ENCODE measurements at regions not wholly inside any gene's neighbourhood (a gene's known extent, or its start where the extent isn't known, plus 50 kb on each side); places are given as distances from the start of the nearest gene placed in this dataset.

DNA sequence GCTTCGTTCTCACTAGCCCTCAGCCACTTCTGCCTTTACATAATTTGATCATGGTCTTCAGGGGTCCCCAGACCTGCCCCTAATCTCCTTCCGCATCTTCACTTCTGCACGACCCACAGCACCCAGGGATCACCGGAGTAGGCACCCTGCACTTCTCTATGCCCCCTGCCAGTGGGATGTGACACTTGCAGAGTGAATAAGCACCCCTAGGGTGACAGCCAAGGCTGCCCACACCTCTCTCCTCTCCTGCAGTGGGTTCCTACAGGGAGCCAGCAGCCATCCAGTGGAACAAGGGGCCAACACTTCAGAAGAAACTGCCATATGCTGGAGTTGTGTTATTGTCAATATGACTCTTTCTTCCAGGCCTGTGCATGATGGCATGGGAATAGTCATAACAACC lies 58.0 kb upstream of the CTPS1 start:
- TF ChIP-seq, protein P1, sequence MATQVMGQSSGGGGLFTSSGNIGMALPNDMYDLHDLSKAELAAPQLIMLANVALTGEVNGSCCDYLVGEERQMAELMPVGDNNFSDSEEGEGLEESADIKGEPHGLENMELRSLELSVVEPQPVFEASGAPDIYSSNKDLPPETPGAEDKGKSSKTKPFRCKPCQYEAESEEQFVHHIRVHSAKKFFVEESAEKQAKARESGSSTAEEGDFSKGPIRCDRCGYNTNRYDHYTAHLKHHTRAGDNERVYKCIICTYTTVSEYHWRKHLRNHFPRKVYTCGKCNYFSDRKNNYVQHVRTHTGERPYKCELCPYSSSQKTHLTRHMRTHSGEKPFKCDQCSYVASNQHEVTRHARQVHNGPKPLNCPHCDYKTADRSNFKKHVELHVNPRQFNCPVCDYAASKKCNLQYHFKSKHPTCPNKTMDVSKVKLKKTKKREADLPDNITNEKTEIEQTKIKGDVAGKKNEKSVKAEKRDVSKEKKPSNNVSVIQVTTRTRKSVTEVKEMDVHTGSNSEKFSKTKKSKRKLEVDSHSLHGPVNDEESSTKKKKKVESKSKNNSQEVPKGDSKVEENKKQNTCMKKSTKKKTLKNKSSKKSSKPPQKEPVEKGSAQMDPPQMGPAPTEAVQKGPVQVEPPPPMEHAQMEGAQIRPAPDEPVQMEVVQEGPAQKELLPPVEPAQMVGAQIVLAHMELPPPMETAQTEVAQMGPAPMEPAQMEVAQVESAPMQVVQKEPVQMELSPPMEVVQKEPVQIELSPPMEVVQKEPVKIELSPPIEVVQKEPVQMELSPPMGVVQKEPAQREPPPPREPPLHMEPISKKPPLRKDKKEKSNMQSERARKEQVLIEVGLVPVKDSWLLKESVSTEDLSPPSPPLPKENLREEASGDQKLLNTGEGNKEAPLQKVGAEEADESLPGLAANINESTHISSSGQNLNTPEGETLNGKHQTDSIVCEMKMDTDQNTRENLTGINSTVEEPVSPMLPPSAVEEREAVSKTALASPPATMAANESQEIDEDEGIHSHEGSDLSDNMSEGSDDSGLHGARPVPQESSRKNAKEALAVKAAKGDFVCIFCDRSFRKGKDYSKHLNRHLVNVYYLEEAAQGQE (IDR thresholded peaks at IDR 0.05; ENCODE audit: low read depth), result no peak
- TF ChIP-seq FOXM1 (IDR thresholded peaks at IDR 0.05; ENCODE audit: borderline replicate concordance, low read depth) (no peak), CREB1 (IDR thresholded peaks at IDR 0.05; ENCODE audit: low read depth) (no peak), TCF12 (IDR thresholded peaks at IDR 0.05; ENCODE audit: low read depth) (no peak), RAD21 (IDR thresholded peaks at IDR 0.05; ENCODE audit: low read depth) (no peak), YY1 (IDR thresholded peaks at IDR 0.05; ENCODE audit: low read depth) (no peak), NFIC (IDR thresholded peaks at IDR 0.05) (no peak), ZBTB7A (IDR thresholded peaks at IDR 0.05; ENCODE audit: low read depth) (no peak), CEBPB (IDR thresholded peaks at IDR 0.05) (no peak)
- TF ChIP-seq, protein P2, sequence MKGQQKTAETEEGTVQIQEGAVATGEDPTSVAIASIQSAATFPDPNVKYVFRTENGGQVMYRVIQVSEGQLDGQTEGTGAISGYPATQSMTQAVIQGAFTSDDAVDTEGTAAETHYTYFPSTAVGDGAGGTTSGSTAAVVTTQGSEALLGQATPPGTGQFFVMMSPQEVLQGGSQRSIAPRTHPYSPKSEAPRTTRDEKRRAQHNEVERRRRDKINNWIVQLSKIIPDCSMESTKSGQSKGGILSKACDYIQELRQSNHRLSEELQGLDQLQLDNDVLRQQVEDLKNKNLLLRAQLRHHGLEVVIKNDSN (IDR thresholded peaks at IDR 0.05), result no peak

DNA sequence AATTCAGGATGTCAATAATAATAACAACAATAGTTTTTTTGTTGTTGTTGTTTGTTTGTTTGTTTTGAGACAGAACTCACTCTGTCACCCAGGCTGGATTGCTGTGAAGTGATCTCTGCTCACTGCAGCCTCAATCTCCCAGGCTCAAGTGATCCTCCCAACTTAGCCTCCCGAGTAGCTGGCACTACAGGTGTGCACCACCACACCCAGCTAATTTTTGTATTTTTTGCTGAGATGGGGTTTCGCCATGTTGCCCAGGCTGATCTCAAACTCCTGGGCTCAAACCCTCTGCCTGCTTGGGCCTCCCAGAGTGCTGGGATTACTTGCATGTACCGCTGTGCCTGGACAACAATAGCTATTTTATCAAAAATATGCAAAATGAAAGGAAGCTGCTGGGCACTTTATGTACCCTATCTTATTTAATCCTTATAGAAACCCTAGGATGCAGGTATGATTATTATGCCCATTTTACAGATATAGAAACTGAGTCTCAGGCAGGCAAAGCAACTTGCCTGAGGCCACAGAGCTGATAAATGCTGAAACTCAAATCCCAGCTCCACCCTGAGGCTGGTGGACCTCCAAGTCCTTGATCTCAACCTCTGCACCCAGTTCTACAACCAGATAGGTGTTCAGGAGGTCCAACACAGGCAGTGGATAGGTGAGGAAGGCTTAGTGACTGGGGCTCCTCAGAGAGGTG lies 57.4 kb upstream of the CTPS1 start:
- no peak for TF ChIP-seq RAD21 (IDR thresholded peaks at IDR 0.05; ENCODE audit: low read depth)
- TF ChIP-seq, protein P2 (IDR thresholded peaks at IDR 0.05), result no peak
- TF ChIP-seq TAF1 (IDR thresholded peaks at IDR 0.05; ENCODE audit: low read depth), result no peak
- no peak for TF ChIP-seq EGR1 (IDR thresholded peaks at IDR 0.05)
- TF ChIP-seq, protein P1 (IDR thresholded peaks at IDR 0.05; ENCODE audit: low read depth), result no peak
- TF ChIP-seq FOXM1 (IDR thresholded peaks at IDR 0.05; ENCODE audit: borderline replicate concordance, low read depth), result no peak
- TF ChIP-seq, protein P3, sequence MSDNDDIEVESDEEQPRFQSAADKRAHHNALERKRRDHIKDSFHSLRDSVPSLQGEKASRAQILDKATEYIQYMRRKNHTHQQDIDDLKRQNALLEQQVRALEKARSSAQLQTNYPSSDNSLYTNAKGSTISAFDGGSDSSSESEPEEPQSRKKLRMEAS (IDR thresholded peaks at IDR 0.05), result no peak
- TF ChIP-seq ZBTB7A (IDR thresholded peaks at IDR 0.05; ENCODE audit: low read depth), result no peak
- no peak for TF ChIP-seq TCF12 (IDR thresholded peaks at IDR 0.05; ENCODE audit: low read depth)
- no peak for TF ChIP-seq YY1 (IDR thresholded peaks at IDR 0.05; ENCODE audit: low read depth)
- no peak for TF ChIP-seq CEBPB (IDR thresholded peaks at IDR 0.05)
- no peak for TF ChIP-seq TEAD4 (IDR thresholded peaks at IDR 0.05)
- TF ChIP-seq EP300 (IDR thresholded peaks at IDR 0.05; ENCODE audit: borderline replicate concordance), result no peak
- TF ChIP-seq CREB1 (IDR thresholded peaks at IDR 0.05; ENCODE audit: low read depth), result no peak

DNA sequence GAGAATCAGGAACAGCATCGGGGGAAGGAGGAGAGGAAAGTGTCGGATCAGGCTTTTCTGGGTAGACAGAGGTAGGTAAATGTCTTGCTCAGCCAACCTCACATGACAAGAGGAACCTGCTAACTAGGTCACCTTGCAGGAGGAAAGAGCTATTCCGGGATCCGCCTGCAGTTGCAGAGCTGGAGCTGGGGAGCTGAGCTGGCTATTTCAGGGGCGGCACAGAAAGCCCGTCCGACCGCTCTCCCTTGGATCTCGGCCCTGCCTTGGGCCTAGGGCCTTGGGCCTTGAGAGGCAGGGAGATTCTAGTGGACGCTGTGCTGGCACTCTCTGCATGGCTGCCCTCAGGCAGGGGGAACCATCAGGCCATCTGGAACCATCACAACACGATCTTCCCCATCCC lies 56.5 kb upstream of the CTPS1 start:
- TF ChIP-seq NFIC (IDR thresholded peaks at IDR 0.05) (no peak), TEAD4 (IDR thresholded peaks at IDR 0.05) (no peak), RAD21 (IDR thresholded peaks at IDR 0.05; ENCODE audit: low read depth) (no peak), EGR1 (IDR thresholded peaks at IDR 0.05) (no peak), CEBPB (IDR thresholded peaks at IDR 0.05) (no peak), EP300 (IDR thresholded peaks at IDR 0.05; ENCODE audit: borderline replicate concordance) (no peak), TAF1 (IDR thresholded peaks at IDR 0.05; ENCODE audit: low read depth) (no peak), TCF12 (IDR thresholded peaks at IDR 0.05; ENCODE audit: low read depth) (no peak), YY1 (IDR thresholded peaks at IDR 0.05; ENCODE audit: low read depth) (no peak), FOXM1 (IDR thresholded peaks at IDR 0.05; ENCODE audit: borderline replicate concordance, low read depth) (no peak), CREB1 (IDR thresholded peaks at IDR 0.05; ENCODE audit: low read depth) (no peak), ZBTB7A (IDR thresholded peaks at IDR 0.05; ENCODE audit: low read depth) (no peak)
- TF ChIP-seq, protein P3 (IDR thresholded peaks at IDR 0.05), result no peak
- TF ChIP-seq, protein P2 (IDR thresholded peaks at IDR 0.05), result no peak
- TF ChIP-seq, protein P1 (IDR thresholded peaks at IDR 0.05; ENCODE audit: low read depth), result no peak

Measured in Ishikawa (cell line).